HG02610 (cell line): ENCODE measurements at regions not wholly inside any gene's neighbourhood (a gene's known extent, or its start where the extent isn't known, plus 50 kb on each side); places are given as distances from the start of the nearest gene placed in this dataset.

ENCODE experiments used
- ATAC-seq: cut with Tn5 transposase; IDR thresholded peaks from one replicate; pipeline ENCODE4 v1.9.1; 2021; ENCODE audit warnings: mild to moderate bottlenecking, moderate library complexity; ENCODE audit not compliant: unreplicated experiment

DNA sequence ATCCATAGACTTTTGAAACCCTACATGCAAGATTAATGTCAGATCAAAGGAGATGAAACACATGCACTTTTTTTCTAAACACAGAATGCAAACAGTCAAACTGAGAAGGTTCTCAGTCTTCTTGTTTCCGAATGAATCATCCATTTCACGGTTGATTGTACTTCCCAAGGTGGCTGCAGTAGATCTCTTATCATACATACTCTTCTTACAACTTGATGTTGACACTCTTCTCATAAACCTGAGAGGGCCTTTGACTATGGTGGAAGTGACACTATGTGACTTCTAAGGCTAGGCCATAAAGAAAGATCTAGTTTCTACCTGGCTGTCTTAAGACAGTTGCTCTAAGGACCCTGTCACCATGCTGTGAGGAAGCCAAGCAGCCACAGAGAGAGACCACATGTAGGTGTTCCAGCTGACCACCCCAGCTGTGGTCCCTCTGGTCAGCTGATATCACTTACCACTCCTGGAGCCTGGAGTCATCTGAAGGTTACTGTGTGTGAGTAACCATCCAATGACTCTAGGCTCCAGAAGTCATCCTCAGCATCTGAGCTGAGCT lies 67.2 kb upstream of the HMGA2 start:
- peak; percentile 92 for ATAC-seq

DNA sequence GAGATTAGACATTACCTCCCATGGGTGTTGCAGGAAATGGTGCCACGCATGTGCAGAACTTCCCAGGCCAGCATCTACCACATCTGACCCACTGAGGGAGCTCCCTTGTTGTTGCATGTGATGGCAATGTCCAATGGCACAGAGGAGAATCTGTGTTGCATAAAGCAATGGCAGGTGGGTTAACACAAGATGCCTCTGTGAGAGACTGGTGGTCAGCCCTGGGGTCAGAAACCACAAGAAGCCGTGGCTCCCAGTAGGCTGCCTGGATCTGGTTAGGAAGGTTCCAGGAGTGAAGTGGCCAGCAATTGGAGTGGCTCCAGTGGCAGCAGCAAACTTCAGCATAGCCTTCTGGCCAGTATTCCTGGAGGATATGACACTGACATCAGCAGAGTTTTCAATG lies 65.9 kb upstream of the HMGA2 start:
- no peak for ATAC-seq

DNA sequence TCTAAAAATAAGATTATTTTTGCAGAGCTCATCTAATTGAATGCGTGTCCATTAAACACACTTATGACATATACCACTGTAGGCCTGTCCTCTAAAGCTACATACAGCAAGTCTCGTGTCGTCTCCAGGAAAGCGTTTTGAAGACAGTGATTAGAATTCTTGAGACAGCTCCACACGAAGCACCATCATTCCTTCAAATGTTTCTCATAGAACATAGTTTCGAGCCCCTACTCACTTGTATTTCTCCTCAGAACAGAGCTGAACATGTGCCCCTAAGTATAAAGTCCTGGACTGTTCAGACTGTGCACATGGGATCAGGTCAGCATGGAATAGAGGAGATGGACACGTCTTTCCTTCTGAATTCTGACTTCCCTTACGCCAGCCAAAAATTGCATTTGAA lies 64.5 kb upstream of the HMGA2 start:
- ATAC-seq = no peak

DNA sequence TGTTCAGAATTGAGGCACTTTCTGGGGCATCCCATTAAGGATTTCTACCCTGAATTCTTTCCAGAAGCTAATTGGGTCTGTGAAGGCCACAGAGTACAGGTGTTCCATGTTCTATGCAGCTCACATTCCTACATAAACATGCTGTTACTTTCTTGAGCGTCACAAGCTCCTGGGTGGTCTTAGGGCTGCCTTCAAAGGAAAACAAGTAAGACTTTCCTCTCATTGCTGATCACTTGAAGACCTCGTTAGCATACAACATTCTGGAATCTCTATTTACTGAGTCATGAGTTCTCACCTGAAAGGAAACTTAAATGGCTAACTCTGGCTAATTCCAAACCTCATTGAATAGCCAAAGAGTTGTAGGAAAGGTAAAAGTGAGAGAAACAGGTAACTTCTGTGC lies 63.0 kb upstream of the HMGA2 start:
- no peak for ATAC-seq

DNA sequence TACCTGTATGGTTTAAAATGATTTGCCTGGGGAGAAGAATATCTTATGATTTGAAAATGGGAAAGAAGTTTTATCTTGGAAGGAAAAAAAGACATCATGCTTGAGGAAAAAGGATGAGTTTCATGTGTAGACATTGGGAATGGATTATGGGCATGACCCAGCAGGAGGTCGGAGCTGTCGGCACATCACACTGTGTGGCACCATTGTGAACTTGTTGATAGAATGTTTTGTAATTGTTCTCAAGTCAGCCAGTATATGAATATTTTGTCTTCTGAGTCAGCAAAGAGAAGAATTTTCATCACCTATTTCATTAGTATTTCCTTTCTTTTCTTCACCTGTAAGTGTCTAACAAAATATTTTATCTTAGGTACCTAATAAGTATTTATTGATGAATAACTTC lies 60.0 kb upstream of the HMGA2 start:
- ATAC-seq = no peak

DNA sequence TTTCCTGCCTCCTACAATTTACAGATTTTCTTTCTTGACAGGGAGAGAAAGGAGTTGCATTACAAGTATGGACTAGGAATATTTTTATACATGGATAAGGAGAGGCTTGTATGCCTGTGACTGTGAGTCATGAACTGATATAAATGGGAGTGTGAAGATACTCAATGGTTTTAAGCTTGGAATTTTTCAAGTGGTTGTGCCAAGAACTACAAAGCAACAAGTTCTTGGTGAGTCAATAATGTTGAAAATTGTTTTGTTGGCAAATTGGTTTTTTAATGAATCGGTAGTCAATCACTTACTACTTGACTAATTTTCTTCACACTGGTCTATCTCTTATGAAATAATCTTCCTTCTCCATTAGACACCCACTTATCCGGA lies 58.9 kb upstream of the HMGA2 start:
- ATAC-seq = no peak

DNA sequence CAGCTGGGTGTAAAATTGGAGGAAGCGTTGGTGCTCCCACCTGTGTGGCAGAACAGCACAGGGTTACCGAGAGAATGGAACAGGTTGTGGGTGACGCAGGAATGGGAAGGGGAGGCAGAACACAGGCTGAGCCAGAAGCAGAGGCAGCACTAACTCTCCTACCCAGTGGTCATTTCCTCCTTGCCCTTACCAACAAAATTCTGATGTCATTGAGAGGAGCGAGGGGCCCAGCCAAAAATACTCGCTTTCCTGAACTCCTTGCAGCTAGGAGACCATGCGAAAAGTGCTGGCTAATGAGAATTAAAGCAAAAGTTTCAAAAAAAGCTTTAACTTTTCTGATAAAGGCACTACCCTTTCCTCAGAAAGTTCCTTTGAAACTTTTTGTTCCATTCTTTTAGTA lies 54.4 kb upstream of the HMGA2 start:
- no peak for ATAC-seq
